HEK293 (cell line): ENCODE measurements at regions not wholly inside any gene's neighbourhood (a gene's known extent, or its start where the extent isn't known, plus 50 kb on each side); places are given as distances from the start of the nearest gene placed in this dataset.

Source experiments
- CTCF ChIA-PET: fragments of 350-600 bp; formaldehyde crosslinking; extraction: SDS; loops from one replicate; lab custom pipeline; 2021; ENCODE audit warnings: antibody characterized with exemption; lab: Yijun Ruan, JAX
- POLR2A ChIA-PET: fragments of 300-600 bp; formaldehyde crosslinking; extraction: SDS; loops from one replicate; lab custom pipeline; 2020; ENCODE audit warnings: antibody characterized with exemption, inconsistent platforms; lab: Yijun Ruan, JAX
- H3K27ac ChIP-seq: fragments of 200-500 bp; sonication (Bioruptor generic); 2 replicates; pipeline ENCODE4 v1.5.1; 2014; ENCODE audit warnings: low read depth, low read length, control low read depth, inconsistent platforms; ENCODE audit errors: extremely low read depth
- H3K36me3 ChIP-seq, 2 experiments: fragments of 200-500 bp in 1 of 2; sonication (Bioruptor generic) in 1 of 2; 1 replicate in 1 of 2; 2 replicates in 1 of 2; pipeline ENCODE4 v1.5.1; 2014 to 2017; ENCODE audit warnings: inconsistent platforms in 2 of 2, low read length in 2 of 2; ENCODE audit not compliant: control insufficient read depth in 2 of 2, insufficient read depth in 1 of 2
- H3K4me1 ChIP-seq: fragments of 200-500 bp; sonication (Bioruptor generic); 2 replicates; pipeline ENCODE4 v1.5.1; 2014; ENCODE audit warnings: mild to moderate bottlenecking, low read length, inconsistent platforms; ENCODE audit not compliant: control insufficient read depth, insufficient read depth
- H3K4me3 ChIP-seq: 2 replicates; pipeline ENCODE4 v1.5.1; 2011; ENCODE audit warnings: low read depth, mild to moderate bottlenecking, control low read depth, low read length, moderate library complexity
- H3K9me3 ChIP-seq: fragments of 200-500 bp; sonication (Bioruptor generic); 2 replicates; pipeline ENCODE4 v1.5.1; 2014; ENCODE audit warnings: low read depth, low read length, inconsistent platforms; ENCODE audit not compliant: control insufficient read depth, insufficient read depth
- MZF1 ChIP-seq: fragments of 450-650 bp; formaldehyde crosslinking; IDR thresholded peaks from 2 replicates; pipeline ENCODE4 v1.5.1; 2017; ENCODE audit warnings: missing biosample characterization, missing genetic modification characterization, borderline replicate concordance
- TSHZ1 ChIP-seq: fragments of 450-650 bp; formaldehyde crosslinking; IDR thresholded peaks from 2 replicates; pipeline ENCODE4 v1.5.1; 2016; ENCODE audit warnings: missing biosample characterization, missing genetic modification characterization, borderline replicate concordance
- ZNF10 ChIP-seq: fragments of 450-650 bp; formaldehyde crosslinking; IDR thresholded peaks from 2 replicates; pipeline ENCODE4 v1.5.1; 2017; ENCODE audit warnings: missing biosample characterization, missing genetic modification characterization
- ZNF175 ChIP-seq: fragments of 450-650 bp; formaldehyde crosslinking; IDR thresholded peaks from 2 replicates; pipeline ENCODE4 v1.5.1; 2016; ENCODE audit warnings: missing biosample characterization, missing genetic modification characterization
- ZNF223 ChIP-seq: fragments of 450-650 bp; formaldehyde crosslinking; IDR thresholded peaks from 2 replicates; pipeline ENCODE4 v1.5.1; 2016; ENCODE audit warnings: missing biosample characterization, missing genetic modification characterization
- ZNF248 ChIP-seq: fragments of 450-650 bp; formaldehyde crosslinking; IDR thresholded peaks from 2 replicates; pipeline ENCODE4 v1.5.1; 2017; ENCODE audit warnings: missing biosample characterization, missing genetic modification characterization
- ZNF292 ChIP-seq: fragments of 450-650 bp; formaldehyde crosslinking; IDR thresholded peaks from 2 replicates; pipeline ENCODE4 v1.5.1; 2016; ENCODE audit warnings: low read depth, missing biosample characterization, missing genetic modification characterization, borderline replicate concordance
- ZNF341 ChIP-seq: fragments of 450-650 bp; formaldehyde crosslinking; IDR thresholded peaks from 2 replicates; pipeline ENCODE4; 2016; ENCODE audit warnings: low read depth, missing biosample characterization, missing genetic modification characterization
- ZNF350 ChIP-seq: fragments of 450-650 bp; formaldehyde crosslinking; IDR thresholded peaks from 2 replicates; pipeline ENCODE4 v1.5.0; 2017; ENCODE audit warnings: missing biosample characterization, mild to moderate bottlenecking, missing genetic modification characterization
- ZNF366 ChIP-seq: fragments of 450-650 bp; formaldehyde crosslinking; conservative IDR thresholded peaks from 2 replicates; pipeline ENCODE4 v1.5.1; 2016; ENCODE audit warnings: missing biosample characterization, missing genetic modification characterization
- ZNF398 ChIP-seq: fragments of 450-650 bp; formaldehyde crosslinking; IDR thresholded peaks from 2 replicates; pipeline ENCODE4 v1.5.1; 2017; ENCODE audit warnings: missing biosample characterization, missing genetic modification characterization
- ZNF433 ChIP-seq: fragments of 450-650 bp; formaldehyde crosslinking; IDR thresholded peaks from 2 replicates; pipeline ENCODE4 v1.5.1; 2016; ENCODE audit warnings: missing biosample characterization, missing genetic modification characterization, low read depth
- ZNF48 ChIP-seq: fragments of 450-650 bp; formaldehyde crosslinking; IDR thresholded peaks from 2 replicates; pipeline ENCODE4 v1.5.1; 2016; ENCODE audit warnings: missing biosample characterization, missing genetic modification characterization
- ZNF513 ChIP-seq: fragments of 450-650 bp; IDR thresholded peaks from 2 replicates; pipeline ENCODE4 v1.5.1; 2018; ENCODE audit warnings: missing biosample characterization, missing genetic modification characterization
- ZNF529 ChIP-seq: fragments of 450-650 bp; formaldehyde crosslinking; IDR thresholded peaks from 2 replicates; pipeline ENCODE4 v1.5.1; 2017; ENCODE audit warnings: missing genetic modification characterization, missing biosample characterization; ENCODE audit not compliant: insufficient replicate concordance
- ZNF629 ChIP-seq: fragments of 450-650 bp; formaldehyde crosslinking; IDR thresholded peaks from 2 replicates; pipeline ENCODE4 v1.5.1; 2017; ENCODE audit warnings: missing biosample characterization, missing genetic modification characterization
- ZNF658 ChIP-seq: fragments of 450-650 bp; formaldehyde crosslinking; IDR thresholded peaks from 2 replicates; pipeline ENCODE4; 2016; ENCODE audit warnings: missing biosample characterization, missing genetic modification characterization
- ZNF704 ChIP-seq: fragments of 450-650 bp; formaldehyde crosslinking; IDR thresholded peaks from 2 replicates; pipeline ENCODE4 v1.5.1; 2016; ENCODE audit warnings: missing biosample characterization, missing genetic modification characterization
- ZSCAN4 ChIP-seq: fragments of 450-650 bp; formaldehyde crosslinking; IDR thresholded peaks from 2 replicates; pipeline ENCODE4 v1.5.1; 2017; ENCODE audit warnings: missing biosample characterization, missing genetic modification characterization
- TF ChIP-seq, protein P1 (sequence below): fragments of 450-650 bp; formaldehyde crosslinking; IDR thresholded peaks from 2 replicates; pipeline ENCODE4 v1.5.1; 2016; ENCODE audit warnings: missing biosample characterization, missing genetic modification characterization

- ChIA-PET POLR2A (no interaction called here), CTCF (no interaction called here)
- TF ChIP-seq ZNF398: no peak
- TF ChIP-seq ZNF341 (tag by site-specific recombination): no peak
- TF ChIP-seq ZNF433: no peak
- TF ChIP-seq MZF1 (tag by site-specific recombination): no peak
- TF ChIP-seq, protein P1, sequence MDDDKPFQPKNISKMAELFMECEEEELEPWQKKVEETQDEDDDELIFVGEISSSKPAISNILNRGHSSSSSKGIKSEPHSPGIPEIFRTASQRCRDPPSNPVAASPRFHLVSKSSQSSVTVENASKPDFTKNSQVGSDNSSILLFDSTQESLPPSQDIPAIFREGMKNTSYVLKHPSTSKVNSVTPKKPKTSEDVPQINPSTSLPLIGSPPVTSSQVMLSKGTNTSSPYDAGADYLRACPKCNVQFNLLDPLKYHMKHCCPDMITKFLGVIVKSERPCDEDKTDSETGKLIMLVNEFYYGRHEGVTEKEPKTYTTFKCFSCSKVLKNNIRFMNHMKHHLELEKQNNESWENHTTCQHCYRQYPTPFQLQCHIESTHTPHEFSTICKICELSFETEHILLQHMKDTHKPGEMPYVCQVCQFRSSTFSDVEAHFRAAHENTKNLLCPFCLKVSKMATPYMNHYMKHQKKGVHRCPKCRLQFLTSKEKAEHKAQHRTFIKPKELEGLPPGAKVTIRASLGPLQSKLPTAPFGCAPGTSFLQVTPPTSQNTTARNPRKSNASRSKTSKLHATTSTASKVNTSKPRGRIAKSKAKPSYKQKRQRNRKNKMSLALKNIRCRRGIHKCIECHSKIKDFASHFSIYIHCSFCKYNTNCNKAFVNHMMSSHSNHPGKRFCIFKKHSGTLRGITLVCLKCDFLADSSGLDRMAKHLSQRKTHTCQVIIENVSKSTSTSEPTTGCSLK (tag by site-specific recombination): no peak
- TF ChIP-seq ZNF248: no peak
- TF ChIP-seq ZNF366: no peak
- no peak for TF ChIP-seq ZNF529
- TF ChIP-seq ZNF10: no peak
- no peak for TF ChIP-seq TSHZ1 (tag by site-specific recombination)
- no peak for TF ChIP-seq ZNF48 (tag by site-specific recombination)
- no peak for TF ChIP-seq ZNF658 (tag by site-specific recombination)
- TF ChIP-seq ZNF175 (tag by site-specific recombination): no peak
- TF ChIP-seq ZNF629 (tag by site-specific recombination): no peak
- TF ChIP-seq ZNF704 (tag by site-specific recombination): no peak
- TF ChIP-seq ZNF350 (tag by site-specific recombination): no peak
- TF ChIP-seq ZSCAN4 (tag by site-specific recombination): no peak
- no peak for TF ChIP-seq ZNF223 (tag by site-specific recombination)
- no peak for TF ChIP-seq ZNF513 (tag by site-specific recombination)
- no peak for TF ChIP-seq ZNF292
Observed at GRCh38 chrX:973010-973632, 239.3 kb downstream of the CRLF2 start.

More at GRCh38 chrX:973010-973632, 239.3 kb downstream of the CRLF2 start:
- Histone ChIP-seq H3K9me3 (no peaks in the 10 kb centered on the region), H3K4me1 (no peaks in the 10 kb centered on the region), H3K4me3 (no peak overlapping the region), H3K36me3 (no peaks in the 10 kb centered on the region), H3K27ac (no peak overlapping the region)
